IMR-90 (cell line): ENCODE measurements at regions not wholly inside any gene's neighbourhood (a gene's known extent, or its start where the extent isn't known, plus 50 kb on each side); places are given as distances from the start of the nearest gene placed in this dataset.

Source experiments
- ATAC-seq: fragments of 200-7000 bp; cut with Tn5 transposase; 2 replicates; pipeline ENCODE4 v1.9.1; 2020; ENCODE audit warnings: low read depth, mild to moderate bottlenecking, moderate library complexity
- BruUV-seq: library from RNA; stranded (reverse); fragments of 400-500 nt; replicated peaks from 2 replicates; lab custom pipeline; 2021; lab: Mats Ljungman, UMichigan
- CTCF ChIA-PET: fragments of 300-600 bp; formaldehyde crosslinking; extraction: SDS; loops from one replicate; lab custom pipeline; 2021; ENCODE audit warnings: antibody characterized with exemption; lab: Yijun Ruan, JAX
- POLR2A ChIA-PET: fragments of 300-600 bp; sonication (Branson Sonifier 250); formaldehyde crosslinking; loops from one replicate; lab custom pipeline; 2022; ENCODE audit warnings: antibody characterized with exemption; ENCODE audit not compliant: unreplicated experiment; lab: Charles Lee
- DNase-seq: peaks from one replicate; pipeline ENCODE4 v3.0.0; 2013
- H2AFZ ChIP-seq: replicated peaks from 2 replicates; pipeline ENCODE3; 2013; ENCODE audit warnings: low read length, mild to moderate bottlenecking; ENCODE audit not compliant: poor library complexity
- H2AK5ac ChIP-seq: 2 replicates; pipeline ENCODE4 v1.6.1; 2013; ENCODE audit warnings: low read depth, low read length, inconsistent platforms
- H2AK9ac ChIP-seq: replicated peaks from 2 replicates; pipeline ENCODE3; 2013; ENCODE audit warnings: mild to moderate bottlenecking, low read depth, low read length, moderate library complexity; ENCODE audit not compliant: poor library complexity
- H2BK120ac ChIP-seq: 2 replicates; pipeline ENCODE4 v1.6.1; 2013; ENCODE audit warnings: low read depth, low read length, inconsistent platforms
- H2BK15ac ChIP-seq: 3 replicates; pipeline ENCODE4 v1.6.1; 2013; ENCODE audit warnings: low read depth, low read length, inconsistent platforms
- H2BK20ac ChIP-seq: 2 replicates; pipeline ENCODE4 v1.6.1; 2013; ENCODE audit warnings: low read depth, mild to moderate bottlenecking, inconsistent platforms, low read length, moderate library complexity
- H2BK5ac ChIP-seq: 2 replicates; pipeline ENCODE4 v1.6.1; 2013; ENCODE audit warnings: mild to moderate bottlenecking, low read depth, low read length, inconsistent platforms; ENCODE audit not compliant: poor library complexity, severe bottlenecking
- H3K14ac ChIP-seq: replicated peaks from 2 replicates; pipeline ENCODE4 v1.6.1; 2013; ENCODE audit warnings: low read depth, low read length, inconsistent platforms
- H3K18ac ChIP-seq: 2 replicates; pipeline ENCODE4 v1.6.1; 2013; ENCODE audit warnings: low read depth, low read length, control low read depth
- H3K23ac ChIP-seq: 2 replicates; pipeline ENCODE4 v1.6.1; 2013; ENCODE audit warnings: low read depth, low read length, inconsistent platforms
- H3K27ac ChIP-seq: 2 replicates; pipeline ENCODE4 v1.5.1; 2013; ENCODE audit warnings: mild to moderate bottlenecking, control low read depth, low read length; ENCODE audit not compliant: insufficient read depth
- H3K27me3 ChIP-seq: 2 replicates; pipeline ENCODE4 v1.6.1; 2013; ENCODE audit warnings: low read length; ENCODE audit not compliant: control insufficient read depth, insufficient read depth
- H3K36me3 ChIP-seq: 2 replicates; pipeline ENCODE4 v1.6.1; 2013; ENCODE audit warnings: low read length, mixed read lengths; ENCODE audit not compliant: control insufficient read depth, insufficient read depth
- H3K4ac ChIP-seq: 2 replicates; pipeline ENCODE4 v1.6.1; 2013; ENCODE audit warnings: low read depth, low read length, inconsistent platforms
- H3K4me1 ChIP-seq: 2 replicates; pipeline ENCODE4 v1.6.1; 2013; ENCODE audit warnings: low read length, mixed read lengths; ENCODE audit not compliant: control insufficient read depth, insufficient read depth
- H3K4me2 ChIP-seq: 2 replicates; pipeline ENCODE4 v1.6.1; 2013; ENCODE audit warnings: low read depth, mild to moderate bottlenecking, control low read depth, low read length, moderate library complexity
- H3K4me3 ChIP-seq: 2 replicates; pipeline ENCODE4 v1.5.1; 2013; ENCODE audit warnings: low read depth, mild to moderate bottlenecking, control low read depth, low read length, moderate library complexity; ENCODE audit not compliant: insufficient read depth
- H3K56ac ChIP-seq: 2 replicates; pipeline ENCODE4 v1.6.1; 2013; ENCODE audit warnings: low read length, inconsistent platforms; ENCODE audit not compliant: insufficient read depth; ENCODE audit errors: extremely low read depth
- H3K79me1 ChIP-seq, 2 experiments: 2 replicates each; pipeline ENCODE4 v1.6.1; 2013; ENCODE audit warnings: low read length in 2 of 2, inconsistent platforms in 1 of 2, low read depth in 1 of 2
- H3K9ac ChIP-seq: 2 replicates; pipeline ENCODE4 v1.6.1; 2013; ENCODE audit warnings: low read depth, low read length, control low read depth
- H3K9me1 ChIP-seq: 2 replicates; pipeline ENCODE4 v1.6.1; 2013; ENCODE audit warnings: low read length, inconsistent platforms; ENCODE audit not compliant: insufficient read depth
- H3K9me3 ChIP-seq: 2 replicates; pipeline ENCODE4 v1.6.1; 2013; ENCODE audit warnings: low read length; ENCODE audit not compliant: control insufficient read depth, insufficient read depth
- H4K20me1 ChIP-seq: 2 replicates; pipeline ENCODE4 v1.6.1; 2013; ENCODE audit warnings: low read length, inconsistent platforms; ENCODE audit not compliant: insufficient read depth
- H4K5ac ChIP-seq: 2 replicates; pipeline ENCODE4 v1.6.1; 2013; ENCODE audit warnings: mild to moderate bottlenecking, low read depth, low read length, control low read depth
- H4K8ac ChIP-seq, 2 experiments: 2 replicates each; pipeline ENCODE4 v1.6.1; 2013; ENCODE audit warnings: low read depth in 2 of 2, low read length in 2 of 2, control low read depth in 1 of 2, inconsistent platforms in 1 of 2
- H4K91ac ChIP-seq: 2 replicates; pipeline ENCODE4 v1.6.1; 2013; ENCODE audit warnings: low read depth, low read length, inconsistent platforms; ENCODE audit not compliant: insufficient read depth
- BHLHE40 ChIP-seq: fragments of 150-350 bp; IDR thresholded peaks from 2 replicates; pipeline ENCODE4 v1.6.1; 2016; ENCODE audit warnings: mild to moderate bottlenecking, low read depth, low read length
- CEBPB ChIP-seq: IDR thresholded peaks from 2 replicates; pipeline ENCODE4 v1.6.1; 2012; ENCODE audit warnings: low read depth, low read length, improper control_type of control experiment
- MXI1 ChIP-seq: IDR thresholded peaks from 2 replicates; pipeline ENCODE4 v1.6.1; 2012; ENCODE audit warnings: low read depth, mild to moderate bottlenecking, low read length, moderate library complexity, borderline replicate concordance
- POLR2A ChIP-seq: IDR thresholded peaks from 2 replicates; pipeline ENCODE4 v1.6.1; 2012; ENCODE audit warnings: mild to moderate bottlenecking, low read depth, low read length
- RAD21 ChIP-seq: IDR thresholded peaks from 2 replicates; pipeline ENCODE4 v1.6.1; 2012; ENCODE audit warnings: low read length, improper control_type of control experiment
- RFX5 ChIP-seq: IDR thresholded peaks from 2 replicates; pipeline ENCODE4 v1.8.0; 2012; ENCODE audit warnings: low read depth, mild to moderate bottlenecking, low read length, moderate library complexity
- SMC3 ChIP-seq: fragments of 150-350 bp; IDR thresholded peaks from 2 replicates; pipeline ENCODE4 v1.6.1; 2016; ENCODE audit warnings: low read depth, mild to moderate bottlenecking, antibody characterized with exemption, low read length, moderate library complexity
- WGBS, 2 experiments: methylation state at CpG; one replicate each; pipeline versions ENCODE4 v1.1.5 to v1.1.7; 2013; ENCODE audit warnings: missing lambda C conversion rate in 2 of 2; ENCODE audit not compliant: insufficient read length in 1 of 2; ENCODE audit errors: extremely low coverage in 2 of 2; 5-methylcytosine and 5-hydroxymethylcytosine counted together
- dilution Hi-C: fragments of 300-500 bp; cut with HindIII; formaldehyde crosslinking; loops from one replicate; pipeline ENCODE4 v1.14.3; 2018; ENCODE audit warnings: low sequenced_read_pairs; ENCODE audit not compliant: unreplicated experiment
- in situ Hi-C: fragments of 300-500 bp; cut with MboI; formaldehyde crosslinking; loops from 3 replicates; pipeline ENCODE4 v1.14.3; 2019; ENCODE audit warnings: low sequenced_read_pairs, inconsistent platforms, mixed read lengths
- intact Hi-C: fragments of 100-400 bp; cut with micrococcal nuclease; formaldehyde crosslinking; loops from 2 replicates; pipeline ENCODE4 v1.10.0; 2022
- TF ChIP-seq, protein P1 (sequence below): fragments of 150-350 bp; IDR thresholded peaks from 2 replicates; pipeline ENCODE4 v1.6.1; 2016; ENCODE audit warnings: low read depth, mild to moderate bottlenecking, low read length, moderate library complexity, borderline replicate concordance

DNA sequence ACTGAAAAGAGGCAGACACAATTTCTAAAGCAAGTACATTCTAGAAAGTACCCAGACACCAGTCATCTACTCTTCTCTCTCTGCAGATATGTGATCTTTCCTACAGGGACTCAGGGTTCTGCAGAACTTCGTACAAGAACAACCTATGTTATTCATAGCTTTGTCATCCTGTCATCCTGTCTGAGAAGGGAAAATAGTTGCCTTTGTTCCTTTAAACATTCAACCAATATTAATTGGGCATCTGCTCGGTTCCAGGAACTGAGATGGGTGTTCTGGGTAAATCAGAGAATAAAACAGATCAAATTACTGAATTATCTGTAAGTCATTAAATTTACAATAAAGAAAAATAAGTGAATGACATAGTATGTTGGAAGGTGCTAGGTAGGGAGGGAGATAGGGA is 504.9 kb downstream of the MATN1 start:
- no peak overlapping the region for H3K4ac ChIP-seq
- H2AFZ ChIP-seq, result no peak overlapping the region
- no peak overlapping the region for H2AK5ac ChIP-seq
- no peak overlapping the region for H2BK120ac ChIP-seq
- intact Hi-C loops (no loop called here), in situ Hi-C loops (no loop called here), dilution Hi-C loops (no loop called here)
- H2AK9ac ChIP-seq, result no peak overlapping the region
- H3K4me2 ChIP-seq, result no peak overlapping the region
- ChIA-PET CTCF (no interaction called here), POLR2A (no interaction called here)
- H3K4me3 ChIP-seq, result no peak overlapping the region
- DNase-seq (no peak), ATAC-seq (no peak)
- TF ChIP-seq, protein P1, sequence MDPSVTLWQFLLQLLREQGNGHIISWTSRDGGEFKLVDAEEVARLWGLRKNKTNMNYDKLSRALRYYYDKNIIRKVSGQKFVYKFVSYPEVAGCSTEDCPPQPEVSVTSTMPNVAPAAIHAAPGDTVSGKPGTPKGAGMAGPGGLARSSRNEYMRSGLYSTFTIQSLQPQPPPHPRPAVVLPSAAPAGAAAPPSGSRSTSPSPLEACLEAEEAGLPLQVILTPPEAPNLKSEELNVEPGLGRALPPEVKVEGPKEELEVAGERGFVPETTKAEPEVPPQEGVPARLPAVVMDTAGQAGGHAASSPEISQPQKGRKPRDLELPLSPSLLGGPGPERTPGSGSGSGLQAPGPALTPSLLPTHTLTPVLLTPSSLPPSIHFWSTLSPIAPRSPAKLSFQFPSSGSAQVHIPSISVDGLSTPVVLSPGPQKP, result no peak
- TF ChIP-seq RFX5, result no peak
- no peak for TF ChIP-seq SMC3
- no peak for TF ChIP-seq CEBPB
- no peak for TF ChIP-seq POLR2A
- TF ChIP-seq BHLHE40, result no peak
- no peak for TF ChIP-seq MXI1
- no peak for TF ChIP-seq RAD21
- H4K5ac ChIP-seq, result no peak overlapping the region
- H2BK5ac ChIP-seq, result no peak overlapping the region
- H4K91ac ChIP-seq, result no peak overlapping the region
- H2BK20ac ChIP-seq, result no peak overlapping the region
- H3K14ac ChIP-seq, result no peak overlapping the region
- H3K9me3 ChIP-seq, result no peaks in the 10 kb centered on the region
- no peak overlapping the region for H3K27ac ChIP-seq
- H3K4me1 ChIP-seq, result no peaks in the 10 kb centered on the region
- no peaks in the 10 kb centered on the region for H4K20me1 ChIP-seq
- H4K8ac ChIP-seq, result no peak overlapping the region
- no peak overlapping the region for H3K9ac ChIP-seq
- H3K27me3 ChIP-seq, result no peaks in the 10 kb centered on the region
- H3K18ac ChIP-seq, result no peak overlapping the region
- H3K36me3 ChIP-seq, result no peaks in the 10 kb centered on the region
- H3K56ac ChIP-seq, result no peak overlapping the region
- H3K9me1 ChIP-seq, result no peaks in the 10 kb centered on the region
- no CpG with 5 or more reads among the region's 2 CpGs for whole genome bisulfite sequencing, 2 experiments
- no peak overlapping the region for H2BK15ac ChIP-seq
- no peaks in the 10 kb centered on the region for H3K79me1 ChIP-seq
- no TSS peak for BruUV-seq
- H3K23ac ChIP-seq, result no peak overlapping the region
